ENCODE measurements at regions not wholly inside any gene's neighbourhood (a gene's known extent, or its start where the extent isn't known, plus 50 kb on each side); places are given as distances from the start of the nearest gene placed in this dataset.

DNA sequence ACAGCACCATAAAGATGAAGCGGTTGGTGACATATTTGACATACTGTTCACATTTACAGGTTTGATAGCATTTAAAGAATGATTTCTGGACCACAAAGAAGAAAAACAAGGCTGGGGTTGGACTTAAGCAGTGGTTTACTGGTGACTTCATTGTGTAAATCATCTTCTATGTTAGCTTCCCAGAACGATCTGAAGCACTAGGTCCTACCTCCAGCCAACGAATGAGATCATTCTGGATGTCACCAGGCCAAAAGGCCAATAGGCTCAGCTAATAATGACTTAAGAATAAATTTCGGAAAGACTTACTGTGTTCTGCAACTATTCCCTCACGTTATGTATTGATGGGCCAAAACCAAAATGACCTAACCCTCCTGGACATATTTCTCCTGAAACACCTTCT lies 675.3 kb upstream of the CCNG1 start:
- H3K4me1 ChIP-seq = no peaks in the 10 kb centered on the region
- H3K36me3 ChIP-seq = no peaks in the 10 kb centered on the region
- no peak for DNase-seq
- H3K9me3 ChIP-seq = peaks cover 0 to 3% (median 0%) of the 10 kb centered on the region in 4 donors
- no peak overlapping the region for H3K4me3 ChIP-seq
- no peak overlapping the region for H3K27ac ChIP-seq
- H3K27me3 ChIP-seq = no peaks in the 10 kb centered on the region
- no peak for TF ChIP-seq POLR2A (IDR thresholded peaks at IDR 0.05)
- TF ChIP-seq, protein P1, sequence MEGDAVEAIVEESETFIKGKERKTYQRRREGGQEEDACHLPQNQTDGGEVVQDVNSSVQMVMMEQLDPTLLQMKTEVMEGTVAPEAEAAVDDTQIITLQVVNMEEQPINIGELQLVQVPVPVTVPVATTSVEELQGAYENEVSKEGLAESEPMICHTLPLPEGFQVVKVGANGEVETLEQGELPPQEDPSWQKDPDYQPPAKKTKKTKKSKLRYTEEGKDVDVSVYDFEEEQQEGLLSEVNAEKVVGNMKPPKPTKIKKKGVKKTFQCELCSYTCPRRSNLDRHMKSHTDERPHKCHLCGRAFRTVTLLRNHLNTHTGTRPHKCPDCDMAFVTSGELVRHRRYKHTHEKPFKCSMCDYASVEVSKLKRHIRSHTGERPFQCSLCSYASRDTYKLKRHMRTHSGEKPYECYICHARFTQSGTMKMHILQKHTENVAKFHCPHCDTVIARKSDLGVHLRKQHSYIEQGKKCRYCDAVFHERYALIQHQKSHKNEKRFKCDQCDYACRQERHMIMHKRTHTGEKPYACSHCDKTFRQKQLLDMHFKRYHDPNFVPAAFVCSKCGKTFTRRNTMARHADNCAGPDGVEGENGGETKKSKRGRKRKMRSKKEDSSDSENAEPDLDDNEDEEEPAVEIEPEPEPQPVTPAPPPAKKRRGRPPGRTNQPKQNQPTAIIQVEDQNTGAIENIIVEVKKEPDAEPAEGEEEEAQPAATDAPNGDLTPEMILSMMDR (IDR thresholded peaks at IDR 0.05) = no peak

DNA sequence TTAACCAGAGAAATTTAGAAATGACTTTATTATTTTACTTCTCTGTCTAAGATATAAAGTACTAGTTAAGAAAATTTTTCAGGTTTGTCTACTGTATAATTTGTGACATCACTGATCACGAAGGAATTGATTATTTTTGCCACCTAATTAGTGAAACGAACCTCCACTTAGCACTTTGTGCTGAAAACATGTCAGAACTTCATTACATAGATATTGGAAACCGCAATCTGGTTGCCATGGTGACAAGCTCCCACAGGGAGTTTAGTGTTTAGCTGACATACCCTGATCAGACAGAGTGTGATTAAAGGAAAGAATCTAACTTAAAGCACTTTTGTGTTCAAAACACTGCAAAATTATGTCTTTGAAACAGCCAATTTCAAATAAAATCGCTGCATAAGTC lies 668.4 kb upstream of the CCNG1 start:
- TF ChIP-seq POLR2A (IDR thresholded peaks at IDR 0.05) = no peak
- TF ChIP-seq, protein P1 (IDR thresholded peaks at IDR 0.05) = no peak
- Histone ChIP-seq H3K4me1 (no peaks in the 10 kb centered on the region), H3K27me3 (no peaks in the 10 kb centered on the region), H3K4me3 (no peak overlapping the region), H3K36me3 (no peaks in the 10 kb centered on the region), H3K27ac (no peak overlapping the region), H3K9me3 (no peaks in the 10 kb centered on the region)
- DNase-seq = no peak

DNA sequence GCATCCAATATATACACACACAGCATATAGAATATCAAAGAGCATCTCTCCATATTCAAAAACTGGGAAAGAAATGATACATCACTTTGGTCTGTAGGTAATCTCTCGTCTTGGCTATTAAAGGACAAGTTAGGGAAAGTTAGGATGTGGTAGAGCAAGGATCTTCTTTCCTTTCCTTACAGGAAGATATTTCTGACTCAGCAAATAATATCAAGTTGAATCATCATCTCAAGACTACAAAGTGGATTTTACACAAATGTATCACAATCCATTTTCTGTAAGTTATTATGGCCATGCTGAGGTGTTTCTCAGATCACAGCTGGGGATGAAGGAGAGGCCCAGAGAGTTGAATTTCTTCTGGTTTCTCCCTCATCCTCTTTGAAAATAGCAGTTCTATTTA lies 651.7 kb upstream of the CCNG1 start:
- H3K4me3 ChIP-seq = no peak overlapping the region
- H3K36me3 ChIP-seq = no peaks in the 10 kb centered on the region
- no peaks in the 10 kb centered on the region for H3K4me1 ChIP-seq
- H3K27me3 ChIP-seq = no peaks in the 10 kb centered on the region
- no peaks in the 10 kb centered on the region for H3K9me3 ChIP-seq
- no peak for TF ChIP-seq POLR2A (IDR thresholded peaks at IDR 0.05)
- TF ChIP-seq, protein P1 (IDR thresholded peaks at IDR 0.05) = no peak
- no peak overlapping the region for H3K27ac ChIP-seq
- no peak for DNase-seq

DNA sequence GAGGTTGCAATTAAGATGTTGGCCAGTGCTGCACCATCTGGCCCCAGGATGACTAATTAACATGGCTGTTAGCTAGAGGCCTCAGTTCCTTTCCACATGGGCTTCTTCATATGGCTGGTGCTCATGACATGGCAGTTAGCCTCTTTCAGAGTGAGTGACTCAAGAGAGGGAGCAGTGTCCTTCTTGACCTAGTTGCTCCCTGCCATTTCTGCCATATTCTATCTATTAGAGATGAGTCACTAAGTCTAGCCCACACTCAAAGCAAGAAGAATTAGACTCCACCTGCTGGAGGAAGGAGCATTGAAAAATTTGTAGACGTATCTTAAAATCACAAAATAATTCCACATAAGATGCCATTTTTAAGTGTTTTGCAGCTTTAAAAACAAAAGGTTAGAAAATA lies 651.2 kb upstream of the CCNG1 start:
- DNase-seq = no peak
- TF ChIP-seq, protein P1 (IDR thresholded peaks at IDR 0.05) = no peak
- TF ChIP-seq POLR2A (IDR thresholded peaks at IDR 0.05) = no peak
- Histone ChIP-seq H3K36me3 (no peaks in the 10 kb centered on the region), H3K27ac (no peak overlapping the region), H3K9me3 (no peaks in the 10 kb centered on the region), H3K4me1 (no peaks in the 10 kb centered on the region), H3K4me3 (no peak overlapping the region), H3K27me3 (no peaks in the 10 kb centered on the region)

DNA sequence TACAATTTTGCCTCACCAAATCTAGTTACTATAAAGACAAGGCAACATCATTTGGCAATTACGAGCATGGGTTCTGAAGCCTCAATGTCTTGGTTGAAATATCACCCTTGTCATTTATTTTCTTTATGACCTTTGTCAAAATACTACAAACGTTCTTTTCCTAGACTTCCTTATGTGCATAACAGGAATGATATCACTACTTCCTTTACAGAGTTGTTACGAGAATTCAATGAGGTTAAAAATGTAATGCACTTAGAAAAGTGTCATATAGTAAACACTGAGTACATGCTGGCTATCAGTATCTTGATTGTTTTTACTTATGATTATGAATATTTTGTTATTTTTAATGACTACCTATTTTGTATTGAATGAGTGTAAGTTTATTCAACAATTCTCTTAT lies 640.9 kb upstream of the CCNG1 start:
- H3K27me3 ChIP-seq = no peaks in the 10 kb centered on the region
- H3K4me1 ChIP-seq = no peaks in the 10 kb centered on the region
- TF ChIP-seq POLR2A (IDR thresholded peaks at IDR 0.05) = no peak
- TF ChIP-seq, protein P1 (IDR thresholded peaks at IDR 0.05) = no peak
- no peaks in the 10 kb centered on the region for H3K36me3 ChIP-seq
- no peak overlapping the region for H3K27ac ChIP-seq
- H3K9me3 ChIP-seq = no peaks in the 10 kb centered on the region
- H3K4me3 ChIP-seq = no peak overlapping the region
- no peak for DNase-seq

DNA sequence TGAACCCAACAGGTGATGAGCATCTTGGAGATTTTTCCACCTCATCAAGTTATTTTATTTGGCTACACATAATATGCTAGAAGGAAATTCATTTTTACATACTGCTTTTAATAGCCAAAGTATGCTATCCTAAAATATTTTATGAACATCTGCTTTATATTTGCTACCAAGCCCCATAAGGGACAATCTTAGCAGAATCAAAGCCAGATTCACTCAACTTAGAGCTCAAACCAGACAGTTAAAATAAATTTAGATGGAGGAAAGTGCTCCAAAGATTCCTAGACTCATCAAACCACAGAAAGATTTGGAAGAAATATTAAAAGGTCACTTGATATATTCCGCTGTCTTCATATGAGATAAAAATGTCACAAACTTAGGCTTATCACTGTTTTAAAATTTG lies 637.1 kb upstream of the CCNG1 start:
- H3K36me3 ChIP-seq = no peaks in the 10 kb centered on the region
- H3K9me3 ChIP-seq = no peaks in the 10 kb centered on the region
- TF ChIP-seq, protein P1 (IDR thresholded peaks at IDR 0.05) = no peak
- TF ChIP-seq POLR2A (IDR thresholded peaks at IDR 0.05) = no peak
- H3K27me3 ChIP-seq = no peaks in the 10 kb centered on the region
- H3K4me3 ChIP-seq = no peak overlapping the region
- DNase-seq = no peak
- no peak overlapping the region for H3K27ac ChIP-seq
- H3K4me1 ChIP-seq = no peaks in the 10 kb centered on the region
